SK-N-MC (cell line): ENCODE measurements at regions not wholly inside any gene's neighbourhood (a gene's known extent, or its start where the extent isn't known, plus 50 kb on each side); places are given as distances from the start of the nearest gene placed in this dataset.

Source experiments
- EZH2 ChIP-seq: fragments of 200-600 bp; sonication (generic); IDR thresholded peaks from one replicate; pipeline ENCODE4 v1.6.1; 2017; ENCODE audit warnings: antibody characterized with exemption
- FOXP2 ChIP-seq: optimal IDR thresholded peaks from 2 replicates; pipeline ENCODE3; 2011; ENCODE audit warnings: mild to moderate bottlenecking, moderate library complexity; ENCODE audit not compliant: insufficient read depth; ENCODE audit errors: extremely low read length, control extremely low read depth

- TF ChIP-seq EZH2 (no peak), FOXP2 (no peak)
Observed at GRCh38 chr5:125655156-125655555, 768.1 kb upstream of the GRAMD2B start.
